K562 (cell line): ENCODE measurements at regions not wholly inside any gene's neighbourhood (a gene's known extent, or its start where the extent isn't known, plus 50 kb on each side); places are given as distances from the start of the nearest gene placed in this dataset.

Source experiments
- ATAC-seq: fragments of 200-7000 bp; cut with Tn5 transposase; 3 replicates; pipeline ENCODE4 v1.9.1; 2020; ENCODE audit warnings: moderate library complexity
- BruUV-seq: library from RNA; stranded (reverse); fragments of 400-500 nt; replicated peaks from 2 replicates; lab custom pipeline; 2021; lab: Mats Ljungman, UMichigan
- CTCF ChIA-PET: fragments of 300-600 bp; formaldehyde crosslinking; extraction: SDS; loops from one replicate; lab custom pipeline; 2021; ENCODE audit warnings: low intra/inter-chr PET ratio; lab: Yijun Ruan, JAX
- POLR2A ChIA-PET: fragments of 300-600, 350-650 bp; sonication (Branson Sonifier 250); formaldehyde crosslinking; extraction: SDS; loops from one replicate; lab custom pipeline; 2021; ENCODE audit warnings: antibody characterized with exemption, inconsistent platforms; lab: Yijun Ruan, JAX
- DNase-seq, 4 experiments: peaks; one replicate each; pipeline versions ENCODE4 v3.0.0 to v3.0.0-alpha.2; 2011 to 2018; ENCODE audit warnings: low spot score in 3 of 4, mixed read lengths in 3 of 4; ENCODE audit errors: extremely low read depth in 1 of 4
- FAIRE-seq: peaks from 2 replicates; lab custom pipeline; 2011; peaks lifted over from hg19 to GRCh38; lab: Jason Lieb, UNC
- H2AFZ ChIP-seq: 2 replicates; pipeline ENCODE4 v1.6.0; 2011; ENCODE audit warnings: low read depth, low read length, control low read depth, inconsistent platforms
- H3K27ac ChIP-seq: fragments of 200-600 bp; 3 replicates; pipeline ENCODE4 v1.8.0; 2011; ENCODE audit warnings: low read depth, mild to moderate bottlenecking, control low read depth, inconsistent platforms, low read length, moderate library complexity, mixed read lengths; ENCODE audit errors: extremely low read depth
- H3K27me3 ChIP-seq, 2 experiments: fragments of 300-600 bp in 1 of 2; 2 replicates in 1 of 2; 3 replicates in 1 of 2; pipeline versions ENCODE4 v1.6.0 to v1.8.0; 2011; ENCODE audit warnings: inconsistent platforms in 2 of 2, low read length in 2 of 2, mild to moderate bottlenecking in 1 of 2, mixed read lengths in 1 of 2, moderate library complexity in 1 of 2; ENCODE audit not compliant: control insufficient read depth in 2 of 2, insufficient read depth in 2 of 2
- H3K36me3 ChIP-seq: fragments of 300-600 bp; 3 replicates; pipeline ENCODE4 v1.8.0; 2011; ENCODE audit warnings: mild to moderate bottlenecking, low read length, inconsistent platforms; ENCODE audit not compliant: control insufficient read depth, insufficient read depth
- H3K4me1 ChIP-seq, 2 experiments: fragments of 200-600 bp in 1 of 2; replicated peaks in 1 of 2; 2 replicates in 1 of 2; 3 replicates in 1 of 2; pipeline versions ENCODE4 v1.5.1 to v1.8.0; 2011; ENCODE audit warnings: inconsistent platforms in 2 of 2, low read length in 2 of 2, mild to moderate bottlenecking in 1 of 2, mixed read lengths in 1 of 2, moderate library complexity in 1 of 2; ENCODE audit not compliant: control insufficient read depth in 2 of 2, insufficient read depth in 2 of 2
- H3K4me2 ChIP-seq: 2 replicates; pipeline ENCODE4 v1.6.1; 2011; ENCODE audit warnings: low read length, control low read depth, inconsistent platforms, mixed read lengths; ENCODE audit not compliant: insufficient read depth
- H3K4me3 ChIP-seq: fragments of 200-600 bp; sonication (generic), shearing (Covaris generic); 2 replicates; pipeline ENCODE4 v1.5.1; 2016; ENCODE audit warnings: control low read depth, inconsistent platforms
- H3K79me2 ChIP-seq: fragments of 200-600 bp; 3 replicates; pipeline ENCODE4 v1.8.0; 2011; ENCODE audit warnings: low read length, inconsistent platforms; ENCODE audit not compliant: control insufficient read depth, insufficient read depth
- H3K9ac ChIP-seq, 2 experiments: 2 replicates each; pipeline versions ENCODE4 v1.6.0 to v1.6.1; 2011; ENCODE audit warnings: low read depth in 2 of 2, low read length in 2 of 2, control low read depth in 1 of 2, inconsistent platforms in 1 of 2, mild to moderate bottlenecking in 1 of 2, mixed read lengths in 1 of 2; ENCODE audit not compliant: insufficient read depth in 1 of 2
- H3K9me1 ChIP-seq: one replicate; pipeline ENCODE4 v1.6.0; 2011; ENCODE audit warnings: inconsistent platforms, mild to moderate bottlenecking, low read length, moderate library complexity; ENCODE audit not compliant: control insufficient read depth, insufficient read depth
- H3K9me3 ChIP-seq: replicated peaks from 2 replicates; pipeline ENCODE4 v1.5.1; 2011; ENCODE audit warnings: low read depth, low read length, inconsistent platforms; ENCODE audit not compliant: control insufficient read depth, insufficient read depth
- H4K20me1 ChIP-seq: replicated peaks from 2 replicates; pipeline ENCODE4 v1.6.1; 2011; ENCODE audit warnings: low read length, inconsistent platforms, mixed read lengths; ENCODE audit not compliant: control insufficient read depth, insufficient read depth
- CCAR2 ChIP-seq: fragments of 200-400 bp; formaldehyde crosslinking; IDR thresholded peaks from 2 replicates; pipeline ENCODE4 v1.6.1; 2017; ENCODE audit warnings: mild to moderate bottlenecking, low read depth, low read length
- KLF16 ChIP-seq: IDR thresholded peaks from 2 replicates; pipeline ENCODE4 v1.6.1; 2016; ENCODE audit warnings: antibody characterized with exemption
- LARP7 ChIP-seq: fragments of 450-650 bp; IDR thresholded peaks from 2 replicates; pipeline ENCODE4 v1.6.1; 2016
- MITF ChIP-seq: IDR thresholded peaks from 2 replicates; pipeline ENCODE4 v1.6.1; 2014; ENCODE audit warnings: antibody characterized with exemption
- PCBP1 ChIP-seq: fragments of 200-400 bp; formaldehyde crosslinking; IDR thresholded peaks from 2 replicates; pipeline ENCODE4 v1.6.1; 2018; ENCODE audit warnings: mild to moderate bottlenecking, low read depth, low read length; ENCODE audit not compliant: poor library complexity, severe bottlenecking
- PHTF2 ChIP-seq: fragments of 250-450 bp; sonication (Bioruptor Pico); IDR thresholded peaks from 2 replicates; pipeline ENCODE4 v1.5.0; 2021; ENCODE audit warnings: mild to moderate bottlenecking
- PML ChIP-seq: IDR thresholded peaks from 2 replicates; pipeline ENCODE4 v1.6.1; 2012; ENCODE audit warnings: low read length, inconsistent platforms
- PYGO2 ChIP-seq: fragments of 450-650 bp; IDR thresholded peaks from 2 replicates; pipeline ENCODE4 v1.6.1; 2016; ENCODE audit warnings: mild to moderate bottlenecking, missing genetic modification characterization, moderate library complexity, missing compliant biosample characterization
- SAFB2 ChIP-seq: fragments of 200-400 bp; formaldehyde crosslinking; IDR thresholded peaks from 2 replicates; pipeline ENCODE4 v1.6.1; 2018; ENCODE audit warnings: borderline replicate concordance, low read length, low read depth, moderate library complexity; ENCODE audit not compliant: severe bottlenecking
- SMAD1 ChIP-seq: fragments of 150-350 bp; IDR thresholded peaks from 2 replicates; pipeline ENCODE4 v1.6.1; 2014; ENCODE audit warnings: low read length, low read depth; ENCODE audit not compliant: partially characterized antibody
- SMAD3 ChIP-seq: fragments of 450-650 bp; formaldehyde crosslinking; conservative IDR thresholded peaks from 2 replicates; pipeline ENCODE4 v1.4.0; 2020; ENCODE audit warnings: mild to moderate bottlenecking
- TARDBP ChIP-seq: fragments of 450-650 bp; IDR thresholded peaks from 2 replicates; pipeline ENCODE4 v1.6.1; 2016
- THAP12 ChIP-seq: fragments of 250-450 bp; sonication (Bioruptor Pico); IDR thresholded peaks from 2 replicates; pipeline ENCODE4 v1.9.0; 2021; ENCODE audit warnings: mild to moderate bottlenecking, inconsistent platforms
- THAP7 ChIP-seq: fragments of 250-450 bp; sonication (Bioruptor Pico); IDR thresholded peaks from 2 replicates; pipeline ENCODE4 v1.5.0; 2021
- WGBS: fragments of 100-300 bp; shearing (Covaris generic); methylation state at CpG from one replicate; pipeline ENCODE4 v1.1.6; 2016; ENCODE audit warnings: low coverage, mixed read lengths; ENCODE audit not compliant: insufficient coverage; ENCODE audit errors: missing lambda C conversion rate; 5-methylcytosine and 5-hydroxymethylcytosine counted together
- in situ Hi-C: fragments of 300-500 bp; cut with MboI; formaldehyde crosslinking; loops from 4 replicates; pipeline ENCODE4 v1.15.0; 2018; ENCODE audit warnings: inconsistent platforms, mixed read lengths
- intact Hi-C: fragments of 100-400 bp; cut with micrococcal nuclease; formaldehyde crosslinking; loops from 2 replicates; pipeline ENCODE4 v1.14.2; 2022

- no peak overlapping the region for H3K27ac ChIP-seq
Measured at GRCh38 chr15:38859574-38859973, 295.0 kb upstream of the RASGRP1 start.

More at GRCh38 chr15:38859574-38859973, 295.0 kb upstream of the RASGRP1 start:
- Histone ChIP-seq H4K20me1 (no peaks in the 10 kb centered on the region), H3K9ac (no peak overlapping the region), H3K9me3 (no peaks in the 10 kb centered on the region), H3K36me3 (no peaks in the 10 kb centered on the region), H3K4me3 (no peak overlapping the region), H3K4me2 (no peak overlapping the region), H3K9me1 (no peaks in the 10 kb centered on the region), H3K27me3 (no peaks in the 10 kb centered on the region), H3K4me1 (no peaks in the 10 kb centered on the region), H2AFZ (no peak overlapping the region), H3K79me2 (no peaks in the 10 kb centered on the region)
- ChIA-PET POLR2A (interaction anchor here (0.5 kb wide), 1 partner anchor 9 kb away, joined by 3 read pairs; no protein-coding TSS in a partner anchor), CTCF (no interaction called here)
- intact Hi-C loops, result no loop called here
- WGBS, result 3% methylated on average over 2 of the region's 2 CpGs
- in situ Hi-C loops, result no loop called here
- no peak for FAIRE-seq
- no peak for ATAC-seq
- TF ChIP-seq CCAR2 (no peak), PML (no peak), KLF16 (no peak), SAFB2 (no peak), THAP12 (CRISPR knock-in tag) (no peak), TARDBP (no peak), SMAD1 (no peak), MITF (no peak), LARP7 (no peak), PYGO2 (no peak), THAP7 (CRISPR knock-in tag) (no peak), SMAD3 (CRISPR knock-in tag) (no peak), PHTF2 (CRISPR knock-in tag) (no peak), PCBP1 (no peak)
- no peak for DNase-seq
- BruUV-seq, result no TSS peak
